Epithelial cell of esophagus (primary cell): ENCODE measurements at regions not wholly inside any gene's neighbourhood (a gene's known extent, or its start where the extent isn't known, plus 50 kb on each side); places are given as distances from the start of the nearest gene placed in this dataset.

Experiments used
- DNase-seq: peaks from one replicate; pipeline ENCODE4 v3.0.0; 2010; ENCODE audit warnings: low read depth
- H3K4me3 ChIP-seq: 2 replicates; pipeline ENCODE4 v1.5.1; 2011; ENCODE audit warnings: mild to moderate bottlenecking, low read length, control low read depth
- TF ChIP-seq, protein P1 (sequence below): IDR thresholded peaks from 2 replicates; pipeline ENCODE4 v1.5.1; 2011; ENCODE audit warnings: low read depth, mild to moderate bottlenecking, low read length, control low read depth, inconsistent platforms; ENCODE audit not compliant: insufficient read depth; ENCODE audit errors: missing control alignments

DNA sequence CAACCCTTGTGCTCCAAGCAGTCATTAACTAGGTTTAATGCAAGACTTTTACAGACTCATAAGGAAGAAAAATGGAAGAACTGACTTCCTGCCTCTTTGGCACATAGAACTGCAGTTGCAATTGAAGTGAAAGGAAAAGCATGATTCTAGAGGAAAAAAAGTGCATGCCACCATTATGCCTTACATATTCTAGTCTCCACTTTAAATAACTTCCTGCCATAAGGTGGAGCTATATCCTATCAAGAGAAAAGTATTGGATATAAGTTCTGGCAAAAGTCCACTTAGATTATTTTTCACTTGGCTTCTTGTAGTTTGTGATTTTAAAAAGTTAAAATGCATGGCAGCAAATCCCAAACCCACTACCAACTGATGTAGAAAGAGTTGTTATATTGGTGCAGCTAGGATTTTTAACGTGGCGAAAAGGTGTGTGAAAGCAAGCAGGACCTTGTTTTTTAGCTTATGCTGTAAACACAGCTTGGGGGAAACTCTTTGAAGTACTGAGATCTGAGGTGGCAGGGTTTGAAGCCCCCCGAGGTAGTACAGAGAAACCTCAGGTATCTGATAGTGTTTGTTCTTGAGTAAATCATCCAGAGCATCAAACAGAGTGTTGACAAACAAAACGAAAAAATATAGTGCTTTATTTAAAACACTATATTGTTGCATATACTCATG lies 117.9 kb downstream of the ANXA1 start:
- DNase-seq = peak; percentile 40
- TF ChIP-seq, protein P1, sequence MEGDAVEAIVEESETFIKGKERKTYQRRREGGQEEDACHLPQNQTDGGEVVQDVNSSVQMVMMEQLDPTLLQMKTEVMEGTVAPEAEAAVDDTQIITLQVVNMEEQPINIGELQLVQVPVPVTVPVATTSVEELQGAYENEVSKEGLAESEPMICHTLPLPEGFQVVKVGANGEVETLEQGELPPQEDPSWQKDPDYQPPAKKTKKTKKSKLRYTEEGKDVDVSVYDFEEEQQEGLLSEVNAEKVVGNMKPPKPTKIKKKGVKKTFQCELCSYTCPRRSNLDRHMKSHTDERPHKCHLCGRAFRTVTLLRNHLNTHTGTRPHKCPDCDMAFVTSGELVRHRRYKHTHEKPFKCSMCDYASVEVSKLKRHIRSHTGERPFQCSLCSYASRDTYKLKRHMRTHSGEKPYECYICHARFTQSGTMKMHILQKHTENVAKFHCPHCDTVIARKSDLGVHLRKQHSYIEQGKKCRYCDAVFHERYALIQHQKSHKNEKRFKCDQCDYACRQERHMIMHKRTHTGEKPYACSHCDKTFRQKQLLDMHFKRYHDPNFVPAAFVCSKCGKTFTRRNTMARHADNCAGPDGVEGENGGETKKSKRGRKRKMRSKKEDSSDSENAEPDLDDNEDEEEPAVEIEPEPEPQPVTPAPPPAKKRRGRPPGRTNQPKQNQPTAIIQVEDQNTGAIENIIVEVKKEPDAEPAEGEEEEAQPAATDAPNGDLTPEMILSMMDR = peak; percentile 36
- H3K4me3 ChIP-seq = no peak overlapping the region

DNA sequence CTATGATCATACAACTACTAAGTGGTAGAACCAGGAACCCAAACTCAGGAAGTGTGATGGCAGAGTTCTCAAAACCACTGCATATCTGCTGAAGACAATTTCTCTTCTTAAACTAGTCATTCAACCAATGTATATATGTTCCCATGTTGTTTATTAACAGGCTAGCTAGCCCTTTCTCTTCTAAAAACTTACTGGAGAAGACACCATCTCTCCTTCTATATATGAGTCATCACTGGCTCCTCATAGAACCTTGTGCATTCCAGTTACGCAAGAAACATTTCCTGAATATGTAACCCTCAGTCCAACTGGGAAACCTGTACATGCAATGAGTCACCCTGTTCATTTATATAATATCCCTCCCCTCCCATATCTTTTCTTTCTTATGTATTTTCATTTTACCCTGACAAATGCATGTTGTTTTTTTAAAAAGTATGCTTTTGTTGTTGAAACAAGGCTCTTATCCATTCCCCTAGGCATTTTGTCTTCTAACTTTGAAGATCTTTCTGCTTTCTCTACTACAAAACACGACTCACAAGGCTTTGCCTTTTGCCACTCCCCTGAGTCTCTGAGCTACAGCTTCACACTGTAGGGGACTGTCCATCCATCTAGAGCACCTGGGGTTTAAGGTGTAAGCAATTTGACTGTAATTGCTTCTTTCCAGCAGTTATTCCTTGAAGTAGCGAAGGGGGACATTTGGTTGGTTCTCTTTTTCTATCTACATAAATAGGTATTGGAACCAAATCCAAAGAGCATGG lies 119.5 kb downstream of the ANXA1 start:
- peak; percentile 95 for DNase-seq
- H3K4me3 ChIP-seq = no peak overlapping the region
- TF ChIP-seq, protein P1 = no peak

DNA sequence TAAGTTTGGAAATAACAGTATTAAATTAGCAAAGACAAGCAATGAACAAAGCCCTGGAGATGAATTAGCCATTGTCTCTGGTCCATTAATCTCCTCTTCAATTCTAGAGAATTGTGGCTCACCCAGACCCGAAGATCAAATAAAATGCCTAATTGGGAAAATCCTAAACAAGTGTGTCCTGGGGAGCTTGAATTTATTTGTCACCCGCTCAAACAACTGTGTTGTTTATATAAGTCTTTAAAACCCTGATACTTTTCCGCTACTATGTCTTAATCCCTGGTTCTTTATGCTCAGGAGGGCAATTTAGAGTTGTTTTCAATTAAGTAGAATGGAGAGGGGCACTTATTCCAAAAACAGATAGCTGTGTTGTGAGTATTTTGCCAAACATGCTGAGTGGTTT lies 128.4 kb downstream of the ANXA1 start:
- TF ChIP-seq, protein P1 = no peak
- no peak overlapping the region for H3K4me3 ChIP-seq
- no peak for DNase-seq

DNA sequence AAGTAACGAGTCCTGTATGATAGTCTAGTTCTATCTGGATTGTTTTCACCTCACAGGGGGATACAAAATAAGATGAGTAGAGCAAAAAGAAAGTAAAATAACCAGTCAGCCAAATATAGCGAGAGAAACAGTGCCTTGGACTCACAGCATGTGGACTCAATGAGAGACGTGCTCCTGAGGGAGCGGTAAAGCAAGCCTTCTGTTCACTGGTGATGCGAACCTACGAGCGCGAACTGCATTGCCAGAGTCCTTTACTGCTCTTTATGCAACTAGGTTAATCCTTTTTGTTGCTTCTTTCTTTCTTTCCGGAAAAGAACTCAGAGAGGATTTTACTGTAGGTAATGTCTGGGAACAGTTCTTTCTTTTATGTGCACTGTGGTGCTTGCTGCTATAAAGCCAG lies 132.7 kb downstream of the ANXA1 start:
- TF ChIP-seq, protein P1 = no peak
- DNase-seq = no peak
- no peak overlapping the region for H3K4me3 ChIP-seq

DNA sequence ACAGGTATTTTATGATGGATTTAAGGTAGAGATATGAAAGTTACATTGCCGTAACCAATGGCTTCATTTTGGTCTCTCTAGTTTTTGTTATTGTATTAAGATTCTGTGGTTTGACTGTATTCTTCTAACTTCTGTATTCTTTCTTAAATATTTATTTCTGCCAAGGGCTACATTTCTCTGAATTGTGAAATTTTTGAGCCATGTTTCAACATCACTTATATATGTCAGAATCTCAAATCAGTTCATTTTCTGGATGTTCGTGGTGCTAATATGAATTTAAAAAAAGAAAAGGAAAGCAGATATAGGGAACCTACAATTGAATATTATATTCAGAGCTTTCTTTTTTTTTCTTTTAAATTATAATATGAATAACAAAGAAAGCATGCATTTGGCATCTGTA lies 142.7 kb downstream of the ANXA1 start:
- H3K4me3 ChIP-seq = no peak overlapping the region
- DNase-seq = no peak
- TF ChIP-seq, protein P1 = no peak

DNA sequence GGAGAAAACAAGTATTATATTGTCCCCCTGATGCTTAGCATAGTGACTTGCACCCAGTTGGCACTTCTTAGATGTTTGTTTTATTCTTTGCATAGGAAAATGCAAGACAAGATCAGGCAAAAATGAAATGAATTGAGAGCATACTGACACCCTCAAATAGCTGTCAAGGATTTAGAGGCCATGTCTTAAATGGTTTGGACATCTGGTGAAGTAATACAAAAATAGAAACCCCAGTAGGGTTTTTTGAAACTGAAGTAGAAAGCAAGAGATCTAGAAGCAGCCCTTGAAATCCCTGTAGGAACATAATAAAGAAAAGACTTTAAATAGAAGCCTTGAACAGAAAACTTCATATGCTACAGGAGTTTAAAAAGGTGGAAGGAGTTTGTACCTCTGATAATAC lies 174.3 kb downstream of the ANXA1 start:
- DNase-seq = no peak
- H3K4me3 ChIP-seq = no peak overlapping the region
- TF ChIP-seq, protein P1 = no peak
